IPS-NIHi11 (cell line): ENCODE measurements at regions not wholly inside any gene's neighbourhood (a gene's known extent, or its start where the extent isn't known, plus 50 kb on each side); places are given as distances from the start of the nearest gene placed in this dataset.
"Not testable (repeated sequence)": the region's sequence is repeated elsewhere in the genome, so short reads cannot be mapped to it uniquely, and the experiment has no call there.

Experiments used
- DNase-seq: peaks from one replicate; pipeline ENCODE4 v3.0.0; 2012; ENCODE audit warnings: mixed read lengths, low spot score

- no peak for DNase-seq
These were observed 127.7 kb upstream of the ZNF267 start for GRCh38 chr16:31745900-31746299.

- DNase-seq, result no peak
These were observed 118.5 kb upstream of the ZNF267 start for GRCh38 chr16:31754998-31755615.

- no peak for DNase-seq
These were observed 109.5 kb upstream of the ZNF267 start for GRCh38 chr16:31764103-31764502.

- no peak for DNase-seq
These were observed 106.3 kb upstream of the ZNF267 start for GRCh38 chr16:31767267-31767666.

DNA sequence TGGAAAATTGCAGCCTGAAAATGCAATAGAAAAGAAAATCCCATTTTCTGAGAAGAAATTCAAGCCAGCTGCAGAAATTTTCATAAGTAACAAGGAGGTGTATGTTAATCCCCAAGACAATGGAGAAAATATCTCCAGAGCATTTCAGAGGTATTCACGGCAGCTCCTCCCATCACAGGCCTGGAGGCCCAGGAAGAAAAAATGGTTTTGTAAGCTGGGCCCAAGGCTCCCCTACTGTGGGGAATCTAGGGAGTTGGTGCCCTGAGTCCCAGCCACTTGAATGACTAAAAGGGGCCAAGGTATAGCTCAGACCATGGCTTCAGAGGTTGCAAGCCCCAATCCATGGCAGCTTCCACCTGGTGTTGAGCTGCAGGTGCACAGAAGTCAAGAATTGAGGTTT lies 93.3 kb upstream of the ZNF267 start:
- DNase-seq, result no peak

GRCh38 chr16:31785126-31785525 lies 88.5 kb upstream of the ZNF267 start:
- no peak for DNase-seq

- DNase-seq, result no peak
These were observed 66.5 kb upstream of the ZNF267 start for GRCh38 chr16:31807086-31807485.

GRCh38 chr16:31810863-31811262 lies 62.7 kb upstream of the ZNF267 start:
- no peak for DNase-seq

- DNase-seq, result not testable (repeated sequence)
These were observed 57.5 kb upstream of the ZNF267 start for GRCh38 chr16:31816141-31816540.

- no peak for DNase-seq
These were observed 54.2 kb upstream of the ZNF267 start for GRCh38 chr16:31819386-31819785.

GRCh38 chr16:31819948-31820347 lies 53.7 kb upstream of the ZNF267 start:
- no peak for DNase-seq
